Osteocyte (in vitro differentiated cells): ENCODE measurements at regions not wholly inside any gene's neighbourhood (a gene's known extent, or its start where the extent isn't known, plus 50 kb on each side); places are given as distances from the start of the nearest gene placed in this dataset.

Experiments
- DNase-seq: peaks from one replicate; pipeline ENCODE4 v3.0.0; 2021; ENCODE audit warnings: mixed read lengths; ENCODE audit not compliant: unreplicated experiment; ENCODE audit errors: extremely low spot score
- H3K27ac Mint-ChIP-seq: one replicate; pipeline ENCODE4 v1.8.0; 2021; ENCODE audit warnings: mild to moderate bottlenecking, mixed read lengths; ENCODE audit not compliant: unreplicated experiment
- H3K27me3 Mint-ChIP-seq: one replicate; pipeline ENCODE4 v1.8.0; 2021; ENCODE audit warnings: mixed read lengths; ENCODE audit not compliant: unreplicated experiment
- H3K36me3 Mint-ChIP-seq: one replicate; pipeline ENCODE4 v1.8.0; 2021; ENCODE audit warnings: mixed read lengths; ENCODE audit not compliant: unreplicated experiment
- H3K4me1 Mint-ChIP-seq: one replicate; pipeline ENCODE4 v1.8.0; 2021; ENCODE audit warnings: mixed read lengths; ENCODE audit not compliant: unreplicated experiment
- H3K4me3 Mint-ChIP-seq: one replicate; pipeline ENCODE4 v1.8.0; 2021; ENCODE audit warnings: mild to moderate bottlenecking, moderate library complexity, mixed read lengths; ENCODE audit not compliant: unreplicated experiment
- H3K9me3 Mint-ChIP-seq: one replicate; pipeline ENCODE4 v1.8.0; 2021; ENCODE audit warnings: mixed read lengths; ENCODE audit not compliant: unreplicated experiment
- CTCF ChIP-seq: fragments of 200-600 bp; sonication (generic); IDR thresholded peaks from 2 replicates; pipeline ENCODE4 v1.5.0; 2021; ENCODE audit warnings: antibody characterized with exemption, mild to moderate bottlenecking, moderate library complexity

- Mint-ChIP-seq H3K9me3 (no peaks in the 10 kb centered on the region), H3K27me3 (no peaks in the 10 kb centered on the region), H3K27ac (no peak overlapping the region), H3K36me3 (no peaks in the 10 kb centered on the region), H3K4me1 (no peaks in the 10 kb centered on the region), H3K4me3 (no peak overlapping the region)
- no peak for DNase-seq
- TF ChIP-seq CTCF = no peak
These were observed 55.7 kb downstream of the IRF2BP2 start for GRCh38 chr1:234554218-234554697.

GRCh38 chr1:234553240-234554188 is 56.5 kb downstream of the IRF2BP2 start:
- no peaks in the 10 kb centered on the region for H3K36me3 Mint-ChIP-seq
- TF ChIP-seq CTCF = no peak
- no peak for DNase-seq
- no peaks in the 10 kb centered on the region for H3K4me1 Mint-ChIP-seq
- H3K9me3 Mint-ChIP-seq = no peaks in the 10 kb centered on the region
- H3K4me3 Mint-ChIP-seq = no peak overlapping the region
- H3K27ac Mint-ChIP-seq = no peak overlapping the region
- H3K27me3 Mint-ChIP-seq = no peaks in the 10 kb centered on the region

- Mint-ChIP-seq H3K9me3 (no peaks in the 10 kb centered on the region), H3K27ac (no peak overlapping the region), H3K4me1 (no peaks in the 10 kb centered on the region), H3K27me3 (no peaks in the 10 kb centered on the region), H3K36me3 (no peaks in the 10 kb centered on the region), H3K4me3 (no peak overlapping the region)
- peak; percentile 57 for DNase-seq
- no peak for TF ChIP-seq CTCF
These were observed 59.0 kb downstream of the IRF2BP2 start for GRCh38 chr1:234551032-234551378.

GRCh38 chr1:234550341-234551031 is 59.5 kb downstream of the IRF2BP2 start:
- peaks cover under 1% of the 10 kb centered on the region for H3K4me1 Mint-ChIP-seq

More at GRCh38 chr1:234550341-234551031, 59.5 kb downstream of the IRF2BP2 start:
- Mint-ChIP-seq H3K27me3 (no peaks in the 10 kb centered on the region), H3K4me3 (no peak overlapping the region), H3K9me3 (no peaks in the 10 kb centered on the region), H3K36me3 (no peaks in the 10 kb centered on the region), H3K27ac (no peak overlapping the region)
- peak; percentile 81 for DNase-seq
- no peak for TF ChIP-seq CTCF
